Activated CD8-positive, alpha-beta memory T cell treated with anti-CD3 and anti-CD28 coated beads, Interleukin-2, amount 50 U/mL, for 4 hours (primary cell): ENCODE measurements at regions not wholly inside any gene's neighbourhood (a gene's known extent, or its start where the extent isn't known, plus 50 kb on each side); places are given as distances from the start of the nearest gene placed in this dataset.

ENCODE experiments used
- DNase-seq: peaks from one replicate; pipeline ENCODE4 v3.0.0-alpha.2; 2020

DNA sequence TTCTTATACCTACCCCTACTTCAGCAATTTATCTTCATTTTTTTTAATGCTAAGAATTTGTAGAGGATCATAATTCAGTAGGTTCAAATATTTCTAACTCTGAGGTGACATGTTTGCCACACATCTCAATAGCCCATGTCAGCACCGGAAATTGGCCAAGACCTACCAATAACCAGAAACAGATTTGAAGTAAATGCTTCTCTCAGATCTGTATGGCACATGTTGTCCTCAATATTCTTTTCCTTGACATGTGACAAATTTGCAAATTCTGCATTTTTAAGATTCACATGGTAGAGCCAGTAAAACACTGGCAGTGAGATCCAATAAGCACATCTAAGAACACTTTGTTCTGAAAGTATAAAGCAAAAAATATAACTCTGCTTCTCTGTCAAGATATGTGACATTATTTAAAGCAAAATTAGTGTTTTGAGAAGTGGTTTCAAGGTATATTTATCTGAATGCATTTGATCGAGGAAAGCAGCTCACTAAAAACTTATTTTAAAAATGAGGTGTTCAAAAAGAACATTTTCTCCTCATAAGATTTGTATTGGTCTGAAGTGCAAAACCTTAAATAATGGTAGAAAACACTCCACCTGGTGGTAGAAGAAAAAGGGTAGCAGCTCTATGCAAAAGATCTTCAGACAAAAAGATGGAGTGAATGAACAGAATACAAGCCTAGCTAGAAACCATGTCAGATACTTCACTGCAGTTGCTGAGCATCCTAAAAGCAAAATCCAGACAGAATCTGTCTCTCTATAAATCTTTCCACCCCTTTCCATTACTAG is 513.8 kb upstream of the FAM241A start:
- no peak for DNase-seq

GRCh38 chr4:111632641-111633151 is 512.6 kb upstream of the FAM241A start:
- no peak for DNase-seq

DNA sequence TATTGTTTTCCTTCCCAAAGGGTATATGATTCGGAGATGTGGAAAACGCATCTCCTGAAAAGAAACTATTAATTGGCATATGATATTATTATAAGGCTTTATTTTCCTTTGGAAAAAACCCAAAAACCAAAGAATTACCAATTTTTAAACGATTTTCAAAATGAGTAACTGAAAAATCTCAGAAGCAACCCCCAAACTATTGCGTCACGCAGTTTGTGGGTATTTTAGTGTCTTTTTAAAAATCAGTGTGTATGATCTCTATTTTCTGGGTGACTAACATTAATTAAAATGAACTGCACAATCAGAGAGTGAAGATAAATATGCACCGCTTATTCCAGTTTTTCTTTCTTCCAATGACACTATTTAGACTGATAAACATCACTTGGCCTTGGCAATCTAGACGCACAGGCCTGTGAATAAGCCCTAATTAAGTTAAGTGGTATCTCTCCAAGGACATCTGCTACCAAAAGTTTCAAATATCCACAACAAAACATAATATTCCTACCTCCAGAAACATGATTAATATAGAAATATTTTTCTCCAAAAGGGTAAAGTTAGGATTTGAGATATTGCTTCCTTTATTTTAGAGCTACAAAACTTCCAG is 511.5 kb upstream of the FAM241A start:
- DNase-seq: no peak

DNA sequence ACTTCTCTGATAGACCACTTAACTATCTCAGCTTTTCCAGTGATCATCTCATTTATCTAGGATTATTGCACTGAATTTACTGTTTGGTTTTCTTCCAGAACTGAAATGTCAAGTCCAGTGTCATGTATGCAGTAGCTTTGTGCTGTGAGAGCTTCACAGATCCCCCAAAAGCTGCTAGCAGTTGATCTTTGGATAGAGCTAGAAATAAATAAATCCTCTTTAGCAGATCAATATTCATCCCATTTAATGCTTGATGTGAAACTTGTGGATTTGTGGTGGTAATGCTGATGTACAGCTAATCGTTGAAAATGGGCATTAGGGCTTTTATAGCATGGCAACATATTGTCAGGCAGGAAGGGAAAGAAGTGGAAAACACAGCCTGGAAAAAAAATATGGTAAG is 509.6 kb upstream of the FAM241A start:
- DNase-seq: no peak

DNA sequence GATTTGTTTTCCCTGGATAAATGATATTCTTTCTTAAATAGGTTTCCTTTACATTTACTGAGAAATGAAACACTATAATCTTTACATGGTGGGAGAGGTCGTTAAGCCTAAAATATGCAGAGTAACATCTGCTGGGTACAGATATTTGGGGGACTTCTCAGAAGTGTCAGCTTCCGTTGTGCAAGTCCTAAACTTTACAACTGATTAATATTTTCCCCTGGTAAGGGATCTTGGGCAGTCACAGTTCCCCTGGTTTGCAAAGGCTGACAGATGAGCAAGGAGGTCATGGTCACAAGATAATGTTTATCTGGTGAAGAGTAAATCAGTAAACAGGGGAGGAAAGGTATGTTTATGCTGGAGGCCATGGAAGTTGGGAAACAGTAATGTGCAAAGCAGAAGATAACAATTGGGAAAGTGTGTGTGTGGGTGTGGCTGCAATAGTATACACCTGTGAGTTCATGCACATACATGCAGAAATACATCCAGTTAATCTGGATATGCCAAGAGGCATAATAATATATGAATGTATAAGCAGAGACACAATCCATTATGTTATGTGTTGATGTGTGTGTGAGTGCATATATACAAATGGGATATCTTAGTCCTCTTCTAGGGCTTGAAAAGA is 508.2 kb upstream of the FAM241A start:
- no peak for DNase-seq

GRCh38 chr4:111639120-111639690 is 506.0 kb upstream of the FAM241A start:
- DNase-seq: no peak

DNA sequence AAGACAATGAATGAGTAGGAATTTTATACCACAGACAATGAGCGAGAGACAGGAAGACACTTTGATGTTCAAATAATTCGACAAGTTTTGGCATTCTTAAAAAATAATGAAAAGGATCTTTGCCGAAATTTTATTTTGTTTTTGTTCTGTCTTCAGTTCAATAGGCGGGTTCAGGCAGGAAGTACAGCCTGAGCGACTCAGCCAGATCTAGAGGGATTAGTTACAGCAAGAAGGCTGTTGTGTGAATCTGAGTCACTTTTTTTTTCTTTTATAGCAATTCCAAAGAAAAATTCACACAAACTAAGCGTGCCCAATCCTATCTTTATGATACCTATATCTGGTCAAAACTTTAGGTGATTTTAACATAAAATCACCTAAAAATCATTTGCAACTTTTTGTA is 505.4 kb upstream of the FAM241A start:
- DNase-seq: no peak

GRCh38 chr4:111641813-111642579 is 503.3 kb upstream of the FAM241A start:
- no peak for DNase-seq

GRCh38 chr4:111648056-111648455 is 497.2 kb upstream of the FAM241A start:
- DNase-seq: no peak

DNA sequence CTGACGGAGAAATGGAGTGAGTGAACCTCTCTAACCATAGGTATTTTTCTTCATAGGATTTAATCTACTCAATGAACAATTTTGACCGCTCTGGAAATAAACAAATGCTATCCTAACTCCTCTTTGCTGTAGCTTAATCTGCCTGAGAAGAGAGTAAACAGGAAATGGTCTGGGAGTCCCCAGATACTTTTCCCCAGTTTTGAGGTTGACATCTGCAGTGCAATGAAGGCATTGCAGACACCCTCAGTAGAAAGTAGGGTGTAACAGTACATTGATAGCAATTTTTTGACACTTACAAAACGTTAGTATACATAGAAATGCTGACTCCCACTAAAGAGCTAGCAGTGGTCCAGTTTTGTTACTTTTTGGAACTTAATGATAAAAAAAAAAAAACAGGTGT is 495.9 kb upstream of the FAM241A start:
- DNase-seq: no peak

DNA sequence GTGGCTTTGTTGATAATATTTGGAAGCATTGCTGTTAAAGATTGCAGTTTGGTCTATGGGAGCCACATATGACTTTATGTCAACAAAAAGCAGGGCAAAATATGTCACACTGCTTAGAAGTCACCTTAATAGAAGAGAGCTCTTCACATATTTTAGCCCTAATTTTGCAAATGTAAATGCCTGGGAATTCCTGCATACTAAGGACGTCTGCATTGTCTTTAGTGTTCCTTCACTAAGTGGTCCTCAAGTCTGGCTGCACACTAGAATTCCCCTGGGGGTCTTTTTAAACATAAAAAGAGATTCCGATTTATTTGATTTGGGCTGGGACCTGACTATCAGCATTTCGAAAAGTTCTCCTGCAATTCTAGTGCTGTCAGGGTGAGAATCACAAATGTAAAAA is 495.1 kb upstream of the FAM241A start:
- DNase-seq: no peak

GRCh38 chr4:111650674-111651086 is 494.6 kb upstream of the FAM241A start:
- no peak for DNase-seq

DNA sequence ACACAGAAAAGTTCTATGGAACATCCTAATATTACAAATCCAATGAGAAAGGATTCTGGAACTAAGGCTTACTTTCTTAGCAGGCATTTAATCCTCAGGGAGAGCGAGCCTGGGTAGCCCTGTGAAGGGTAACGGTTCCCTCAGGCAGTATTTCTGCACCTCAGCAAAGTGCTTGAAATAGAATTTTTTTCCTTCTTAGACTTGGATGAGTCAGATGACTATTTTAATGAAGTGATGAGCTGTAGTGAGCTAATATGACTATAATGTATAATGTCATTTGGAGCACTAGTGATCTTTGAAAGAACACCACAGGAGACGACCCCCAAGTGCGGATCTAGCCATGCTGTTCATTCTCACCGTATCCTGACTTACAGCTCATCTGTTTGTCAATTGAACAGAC is 493.0 kb upstream of the FAM241A start:
- DNase-seq: no peak

DNA sequence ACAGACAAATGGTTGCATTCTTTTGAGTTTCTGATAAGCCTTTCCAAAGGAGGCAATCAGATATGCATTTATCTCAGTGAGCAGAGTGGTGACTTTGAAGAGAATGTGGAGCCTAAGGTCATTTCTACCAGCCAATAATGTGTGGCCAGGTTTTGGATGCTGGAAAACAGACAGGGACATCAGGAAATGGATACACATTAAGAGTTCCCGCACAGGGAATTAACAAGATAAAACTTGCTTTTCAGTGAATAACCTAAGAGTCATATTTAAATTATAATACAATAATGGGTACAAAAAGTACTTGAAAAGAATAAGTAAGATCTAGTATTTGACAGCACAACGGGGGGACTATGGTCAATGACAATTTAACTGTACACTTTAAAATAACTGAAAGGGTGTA is 492.3 kb upstream of the FAM241A start:
- no peak for DNase-seq

DNA sequence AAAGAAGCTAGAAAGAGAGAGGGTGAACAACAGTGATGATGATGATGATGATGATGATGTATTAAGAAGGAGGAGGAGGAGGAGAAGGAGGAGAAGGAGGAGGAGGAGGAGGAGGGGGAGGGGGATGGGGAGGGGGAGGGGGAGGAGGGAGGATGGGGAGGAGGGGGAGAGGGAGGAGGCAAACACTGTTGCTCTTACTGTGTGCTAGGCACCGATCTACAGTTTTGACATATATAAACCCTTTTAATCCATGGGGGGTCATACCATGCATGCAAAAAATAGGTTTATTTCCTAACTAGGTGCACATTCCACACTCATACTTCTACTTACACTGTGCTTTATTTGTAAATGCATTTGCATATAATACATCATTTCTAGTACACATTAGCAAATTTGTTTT is 482.8 kb upstream of the FAM241A start:
- DNase-seq: no peak

DNA sequence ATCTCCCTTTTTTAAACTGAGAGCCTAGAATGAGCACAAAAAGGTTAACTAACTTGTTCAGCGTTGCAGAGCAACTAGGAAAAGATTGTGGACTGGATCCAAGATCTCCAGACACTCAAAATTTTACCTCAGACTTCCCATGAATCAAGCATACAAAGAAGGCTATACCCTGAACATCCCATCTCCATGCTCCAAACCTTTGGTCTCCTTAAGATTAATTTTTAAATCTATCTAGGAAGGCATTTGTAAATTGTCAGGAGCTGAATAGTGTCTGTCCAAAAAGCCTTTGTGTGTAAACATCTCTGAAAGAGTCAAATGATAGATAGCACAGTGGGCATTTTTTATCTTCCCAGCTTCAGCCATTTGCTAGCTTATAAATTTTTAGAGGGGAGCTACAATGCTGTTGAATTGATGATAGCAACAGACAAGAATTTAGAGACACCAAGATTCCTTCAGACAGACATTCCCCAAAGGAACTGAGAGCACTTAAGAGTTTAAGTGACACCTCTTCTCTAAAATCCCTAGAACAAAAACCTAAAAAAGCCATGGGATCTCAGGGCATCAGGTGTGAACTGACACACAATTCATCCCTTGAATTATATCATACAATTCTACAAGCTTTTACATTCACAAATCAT is 480.8 kb upstream of the FAM241A start:
- no peak for DNase-seq

DNA sequence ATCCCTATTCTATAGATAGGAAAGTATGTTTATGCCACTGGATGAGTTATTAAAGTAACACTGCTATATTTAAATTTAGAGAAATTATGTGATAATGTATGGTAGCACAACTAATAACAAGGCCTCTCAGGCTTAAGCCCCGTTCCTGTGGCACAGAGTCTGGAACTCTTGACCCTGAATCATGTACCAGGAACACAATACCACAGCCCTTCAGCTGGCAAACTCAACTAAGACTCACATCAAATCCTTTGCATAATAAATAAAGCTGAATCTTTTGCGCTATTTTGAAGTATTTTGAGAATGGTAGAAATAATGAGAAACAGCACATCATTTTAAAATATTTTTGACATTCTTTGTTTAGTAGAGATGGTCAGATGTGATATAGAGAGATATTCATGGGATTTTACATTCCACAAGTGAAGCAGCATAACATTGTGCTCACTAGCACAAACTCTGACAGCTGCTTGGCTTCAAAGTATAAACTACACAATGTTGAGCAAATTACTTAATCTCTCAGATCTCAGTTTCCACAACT is 478.4 kb upstream of the FAM241A start:
- no peak for DNase-seq

GRCh38 chr4:111671756-111672155 is 473.5 kb upstream of the FAM241A start:
- DNase-seq: no peak

DNA sequence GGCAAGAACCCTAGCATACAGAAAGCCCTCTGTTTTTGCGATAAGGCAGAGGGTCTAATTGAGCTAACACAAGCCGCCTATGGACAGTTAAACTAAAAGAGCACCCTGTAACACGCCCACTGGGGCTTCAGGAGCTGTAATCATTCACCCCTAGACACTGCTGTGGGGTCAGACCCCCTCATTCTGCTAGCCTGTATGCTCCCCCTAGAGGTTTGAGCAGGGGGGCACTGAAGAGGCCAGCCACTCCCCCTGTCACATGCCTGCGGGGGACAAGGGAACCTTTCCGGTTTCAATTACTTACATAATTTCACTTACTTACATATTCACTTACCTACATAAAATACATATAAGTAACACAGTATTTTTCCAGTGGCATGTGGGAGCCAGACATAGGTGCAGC is 469.5 kb upstream of the FAM241A start:
- no peak for DNase-seq

DNA sequence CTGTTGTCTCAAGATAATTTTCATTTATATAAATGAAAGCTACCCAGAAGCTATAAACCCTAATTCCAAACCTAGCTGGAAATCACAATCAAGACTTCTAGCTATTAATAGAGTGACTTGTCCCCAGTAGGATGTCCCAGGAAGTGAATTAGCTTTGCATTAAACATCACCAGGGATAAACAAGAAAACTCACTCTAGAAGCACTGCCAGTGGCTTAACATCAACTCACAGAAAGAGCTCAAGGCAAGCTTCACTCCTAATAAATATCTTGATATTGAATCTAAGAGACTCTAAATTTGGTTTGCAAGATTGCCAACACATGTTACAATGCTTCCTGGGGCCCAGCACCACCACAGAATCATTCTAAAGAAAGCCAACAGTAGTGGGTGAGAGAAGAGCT is 468.7 kb upstream of the FAM241A start:
- DNase-seq: no peak

DNA sequence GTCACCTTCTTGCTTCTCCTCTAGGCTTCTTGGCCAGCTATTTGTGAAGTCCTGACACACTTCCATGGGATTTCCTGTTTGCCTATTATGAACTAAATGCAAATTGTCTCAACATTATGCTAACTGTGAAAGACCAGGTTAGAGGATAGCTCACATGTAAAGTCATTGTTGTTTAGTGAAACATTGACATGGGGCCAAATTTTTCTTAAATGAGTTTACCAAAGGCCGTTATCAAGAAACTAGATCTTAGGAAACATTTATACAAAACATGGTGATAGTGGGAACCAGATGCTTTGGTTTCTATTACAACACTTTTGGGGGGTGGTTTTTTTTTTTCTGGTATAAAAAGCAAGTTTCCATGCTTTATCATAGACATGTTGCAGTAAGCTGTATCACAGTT is 466.8 kb upstream of the FAM241A start:
- DNase-seq: no peak

DNA sequence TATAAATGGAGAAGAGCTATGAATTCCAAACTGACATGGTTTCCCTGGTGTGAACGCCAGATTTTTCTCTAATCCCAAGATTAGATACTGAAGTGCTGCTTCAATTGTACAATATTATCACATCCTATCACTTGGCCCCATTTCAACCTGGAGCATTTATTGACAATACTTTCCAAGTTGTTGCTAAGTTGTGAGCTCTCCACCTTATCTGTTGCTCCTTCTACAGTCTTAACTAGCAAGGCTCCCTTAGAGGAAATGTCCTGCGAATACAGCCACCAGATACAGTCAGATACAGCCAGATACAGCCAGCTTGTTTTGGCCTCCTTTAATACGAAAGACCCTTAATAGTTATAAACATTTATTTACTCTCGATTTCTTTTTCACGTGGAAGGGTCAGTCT is 466.3 kb upstream of the FAM241A start:
- DNase-seq: no peak
